ENCODE measurements at regions not wholly inside any gene's neighbourhood (a gene's known extent, or its start where the extent isn't known, plus 50 kb on each side); places are given as distances from the start of the nearest gene placed in this dataset.
A peak's percentile ranks its signal among the peaks of the same experiment; 100 is the strongest.

DNA sequence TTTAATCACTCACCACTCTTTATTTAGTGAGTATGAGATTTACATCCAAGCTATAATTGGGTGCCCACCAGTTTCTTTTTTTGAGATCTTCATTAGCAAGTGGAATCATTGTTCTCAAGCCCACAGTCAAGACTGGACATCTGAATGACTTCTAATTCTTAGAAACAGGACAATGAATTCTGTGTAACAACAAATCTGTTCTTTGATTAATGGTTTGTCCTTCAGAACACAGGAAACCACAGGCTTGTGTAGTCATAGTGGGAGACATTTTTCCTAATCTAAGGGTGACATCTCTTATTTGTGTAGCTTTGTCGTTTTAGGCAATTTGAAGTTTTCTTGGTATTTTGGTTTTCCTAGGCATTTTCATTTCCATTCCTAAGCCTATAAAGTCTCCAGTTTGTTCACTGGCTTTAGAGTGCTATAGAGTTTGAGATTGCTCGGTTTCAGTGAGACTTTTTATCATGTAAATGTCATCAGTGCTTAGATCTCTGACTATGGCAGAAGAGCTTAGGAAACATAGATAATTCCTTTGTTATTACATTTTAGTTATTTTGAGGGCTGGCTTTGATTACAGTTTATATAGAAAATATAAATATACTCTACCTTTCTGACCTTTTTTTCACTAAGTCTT, 903.9 kb upstream of the MAP3K7 start:
- H4K8ac ChIP-seq (replicated peaks; ENCODE audit: insufficient read length, low read depth, low read length): no peak overlapping the region
- H3K23me2 ChIP-seq (ENCODE audit: insufficient read length, low read depth, low read length, poor library complexity, severe bottlenecking): no peaks in the 10 kb centered on the region
- H2BK120ac ChIP-seq (ENCODE audit: low read depth, low read length, poor library complexity, severe bottlenecking): no peak overlapping the region
- H2AFZ ChIP-seq (ENCODE audit: low read length): no peak overlapping the region
- H2BK12ac ChIP-seq (ENCODE audit: insufficient read length, low read depth, low read length): no peak overlapping the region
- H4K91ac ChIP-seq (ENCODE audit: insufficient read length, low read depth, low read length): no peak overlapping the region
- no peak overlapping the region for H2AK5ac ChIP-seq (ENCODE audit: insufficient read length, low read length)
- H3K14ac ChIP-seq (ENCODE audit: insufficient read depth, low read length): no peak overlapping the region
- no peaks in the 10 kb centered on the region for H3K4me1 ChIP-seq (ENCODE audit: insufficient read depth, low read length)
- Mint-ChIP-seq H3K27ac (peak overlapping the region in 1 of 3 experiments; percentile 18; a peak in 1 of 7 replicates), H3K9me3 (no peaks in the 10 kb centered on the region), H3K4me3 (no peak overlapping the region), H3K4me1 (peaks cover 14 to 28% of the 10 kb centered on the region in 2 experiments), H3K27me3 (ENCODE audit: low read depth) (no peaks in the 10 kb centered on the region; the same call in 1 of the 2 replicates), H3K36me3 (ENCODE audit: insufficient read depth in 1 of 3, low read depth in 3 of 3) (no peaks in the 10 kb centered on the region)
- TF ChIP-seq, protein P1, sequence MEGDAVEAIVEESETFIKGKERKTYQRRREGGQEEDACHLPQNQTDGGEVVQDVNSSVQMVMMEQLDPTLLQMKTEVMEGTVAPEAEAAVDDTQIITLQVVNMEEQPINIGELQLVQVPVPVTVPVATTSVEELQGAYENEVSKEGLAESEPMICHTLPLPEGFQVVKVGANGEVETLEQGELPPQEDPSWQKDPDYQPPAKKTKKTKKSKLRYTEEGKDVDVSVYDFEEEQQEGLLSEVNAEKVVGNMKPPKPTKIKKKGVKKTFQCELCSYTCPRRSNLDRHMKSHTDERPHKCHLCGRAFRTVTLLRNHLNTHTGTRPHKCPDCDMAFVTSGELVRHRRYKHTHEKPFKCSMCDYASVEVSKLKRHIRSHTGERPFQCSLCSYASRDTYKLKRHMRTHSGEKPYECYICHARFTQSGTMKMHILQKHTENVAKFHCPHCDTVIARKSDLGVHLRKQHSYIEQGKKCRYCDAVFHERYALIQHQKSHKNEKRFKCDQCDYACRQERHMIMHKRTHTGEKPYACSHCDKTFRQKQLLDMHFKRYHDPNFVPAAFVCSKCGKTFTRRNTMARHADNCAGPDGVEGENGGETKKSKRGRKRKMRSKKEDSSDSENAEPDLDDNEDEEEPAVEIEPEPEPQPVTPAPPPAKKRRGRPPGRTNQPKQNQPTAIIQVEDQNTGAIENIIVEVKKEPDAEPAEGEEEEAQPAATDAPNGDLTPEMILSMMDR (conservative IDR thresholded peaks at IDR 0.05): no peak
- no peaks in the 10 kb centered on the region for H3K27me3 ChIP-seq (ENCODE audit: insufficient read depth, low read length)
- no peak overlapping the region for H3K4ac ChIP-seq (ENCODE audit: low read depth, low read length)
- no peak overlapping the region for H3K4me2 ChIP-seq (ENCODE audit: insufficient read depth, insufficient read length, low read length)
- H3K79me2 ChIP-seq (ENCODE audit: insufficient read depth, low read length): no peaks in the 10 kb centered on the region
- no peak overlapping the region for H2BK20ac ChIP-seq (ENCODE audit: low read depth, low read length, poor library complexity, severe bottlenecking)
- H3K27ac ChIP-seq (ENCODE audit: insufficient read length, low read depth, low read length): no peak overlapping the region
- no peaks in the 10 kb centered on the region for H3K9me3 ChIP-seq (ENCODE audit: control insufficient read depth, low read depth, low read length)
- H4K20me1 ChIP-seq (ENCODE audit: control insufficient read depth, insufficient read depth, insufficient read length): no peaks in the 10 kb centered on the region
- H3K18ac ChIP-seq (ENCODE audit: insufficient read length, low read depth, low read length): no peak overlapping the region
- H3K56ac ChIP-seq (ENCODE audit: insufficient read length, low read depth, low read length): no peak overlapping the region
- no peaks in the 10 kb centered on the region for H3K79me1 ChIP-seq (ENCODE audit: insufficient read depth, low read depth, low read length, poor library complexity, severe bottlenecking)
- no peak overlapping the region for H4K5ac ChIP-seq (ENCODE audit: insufficient read length, low read depth, low read length)
- no peak overlapping the region for H3T11ph ChIP-seq (ENCODE audit: low read length)
- no peak overlapping the region for H3K9ac ChIP-seq (ENCODE audit: extremely low read depth, insufficient read length, low read length)
- no CpG with 5 or more reads among the region's 2 CpGs for WGBS (ENCODE audit: extremely low coverage, insufficient read length, low lambda C conversion rate)
- no peak for DNase-seq
- no peak overlapping the region for H3K23ac ChIP-seq (ENCODE audit: insufficient read length, low read depth, low read length)
- no peak overlapping the region for H2BK15ac ChIP-seq (ENCODE audit: low read depth, low read length)
- no peak overlapping the region for H2BK5ac ChIP-seq (ENCODE audit: insufficient read length, low read length)

Measured in H9 (cell line).